ENCODE measurements at regions not wholly inside any gene's neighbourhood (a gene's known extent, or its start where the extent isn't known, plus 50 kb on each side); places are given as distances from the start of the nearest gene placed in this dataset.
A peak's percentile ranks its signal among the peaks of the same experiment; 100 is the strongest.
"Not testable (repeated sequence)": the region's sequence is repeated elsewhere in the genome, so short reads cannot be mapped to it uniquely, and the experiment has no call there.

GRCh38 chr12:107511292-107511691 is 174.3 kb upstream of the PWP1 start:
- DNase-seq = no peak

- no peak for DNase-seq
Observed at GRCh38 chr12:107512391-107512790, 173.2 kb upstream of the PWP1 start.

- DNase-seq = no peak
Observed at GRCh38 chr12:107513184-107513583, 172.4 kb upstream of the PWP1 start.

- no peak for DNase-seq
Observed at GRCh38 chr12:107513636-107514400, 171.8 kb upstream of the PWP1 start.

GRCh38 chr12:107514887-107515445 is 170.6 kb upstream of the PWP1 start:
- DNase-seq = peak in 1 of 2 donors; percentile 29

- peak; percentile 20 to 77 for DNase-seq
Observed at GRCh38 chr12:107515446-107515958, 170.1 kb upstream of the PWP1 start.

- DNase-seq = not testable (repeated sequence)
Observed at GRCh38 chr12:107517816-107518215, 167.8 kb upstream of the PWP1 start.

GRCh38 chr12:107518868-107519267 is 166.7 kb upstream of the PWP1 start:
- DNase-seq = no peak

- peak in 1 of 2 donors; percentile 39 for DNase-seq
Observed at GRCh38 chr12:107519906-107520859, 165.4 kb upstream of the PWP1 start.

GRCh38 chr12:107521826-107522355 is 163.7 kb upstream of the PWP1 start:
- DNase-seq = no peak

GRCh38 chr12:107522692-107523477 is 162.7 kb upstream of the PWP1 start:
- DNase-seq = no peak

GRCh38 chr12:107523775-107524535 is 161.6 kb upstream of the PWP1 start:
- no peak for DNase-seq

GRCh38 chr12:107525063-107525718 is 160.4 kb upstream of the PWP1 start:
- DNase-seq = no peak

- no peak for DNase-seq
Observed at GRCh38 chr12:107525719-107526554, 159.7 kb upstream of the PWP1 start.

GRCh38 chr12:107526555-107527180 is 158.9 kb upstream of the PWP1 start:
- no peak for DNase-seq

GRCh38 chr12:107528731-107529365 is 156.8 kb upstream of the PWP1 start:
- no peak for DNase-seq

GRCh38 chr12:107529991-107530390 is 155.6 kb upstream of the PWP1 start:
- no peak for DNase-seq

- DNase-seq = no peak
Observed at GRCh38 chr12:107530701-107531100, 154.9 kb upstream of the PWP1 start.

GRCh38 chr12:107533218-107533617 is 152.4 kb upstream of the PWP1 start:
- DNase-seq = no peak

Data from inflammatory macrophage treated with lipopolysaccharide for 1 hour (primary cell).